Fibroblast of villous mesenchyme (primary cell): ENCODE measurements at regions not wholly inside any gene's neighbourhood (a gene's known extent, or its start where the extent isn't known, plus 50 kb on each side); places are given as distances from the start of the nearest gene placed in this dataset.

ENCODE experiments used
- DNase-seq: peaks from one replicate; pipeline ENCODE4 v3.0.0-alpha.2; 2010; ENCODE audit warnings: low read depth
- H3K4me3 ChIP-seq: 2 replicates; pipeline ENCODE4 v1.5.1; 2011; ENCODE audit warnings: low read depth, mild to moderate bottlenecking, low read length
- CTCF ChIP-seq: IDR thresholded peaks from 2 replicates; pipeline ENCODE4 v1.5.1; 2012; ENCODE audit warnings: low read depth, mild to moderate bottlenecking, low read length; ENCODE audit not compliant: insufficient read depth

- TF ChIP-seq CTCF, result no peak
- no peak overlapping the region for H3K4me3 ChIP-seq
- DNase-seq, result no peak
These were observed 107.6 kb upstream of the PITX1 start for GRCh38 chr5:135141303-135142268.

GRCh38 chr5:135140446-135141204 lies 106.6 kb upstream of the PITX1 start:
- DNase-seq, result peak; percentile 83
- no peak for TF ChIP-seq CTCF
- peak overlapping the region; percentile 38 for H3K4me3 ChIP-seq

- no peak for TF ChIP-seq CTCF
- DNase-seq, result peak; percentile 99
- no peak overlapping the region for H3K4me3 ChIP-seq
These were observed 105.5 kb upstream of the PITX1 start for GRCh38 chr5:135139381-135140134.

GRCh38 chr5:135138116-135138850 lies 104.3 kb upstream of the PITX1 start:
- DNase-seq, result no peak
- no peak for TF ChIP-seq CTCF
- H3K4me3 ChIP-seq, result no peak overlapping the region

GRCh38 chr5:135137146-135137915 lies 103.3 kb upstream of the PITX1 start:
- TF ChIP-seq CTCF, result no peak
- DNase-seq, result no peak
- no peak overlapping the region for H3K4me3 ChIP-seq
